OCI-LY1 (cell line): ENCODE measurements at regions not wholly inside any gene's neighbourhood (a gene's known extent, or its start where the extent isn't known, plus 50 kb on each side); places are given as distances from the start of the nearest gene placed in this dataset.

Source experiments
- H2AFZ ChIP-seq: fragments of 200-600 bp; sonication (generic), shearing (Covaris generic); 2 replicates; pipeline ENCODE4 v1.6.0; 2014; ENCODE audit warnings: antibody characterized with exemption, mild to moderate bottlenecking, low read length
- H3F3A ChIP-seq: fragments of 200-600 bp; sonication (generic), shearing (Covaris generic); 2 replicates; pipeline ENCODE4 v1.6.0; 2014; ENCODE audit warnings: mild to moderate bottlenecking, antibody characterized with exemption, low read length, moderate library complexity; ENCODE audit not compliant: insufficient read depth
- H3K27ac ChIP-seq: fragments of 200-600 bp; sonication (generic); 2 replicates; pipeline ENCODE4 v1.5.1; 2014; ENCODE audit warnings: low read length, mixed run types, mild to moderate bottlenecking, low read depth; ENCODE audit not compliant: poor library complexity, severe bottlenecking
- H3K27me3 ChIP-seq: fragments of 200-600 bp; sonication (generic); 2 replicates; pipeline ENCODE4 v1.6.0; 2014; ENCODE audit warnings: antibody characterized with exemption, mild to moderate bottlenecking, low read length, moderate library complexity; ENCODE audit not compliant: insufficient read depth
- H3K36me3 ChIP-seq: fragments of 200-600 bp; sonication (generic); 2 replicates; pipeline ENCODE4 v1.6.1; 2014; ENCODE audit warnings: mild to moderate bottlenecking, antibody characterized with exemption, low read length, moderate library complexity, mixed read lengths; ENCODE audit not compliant: insufficient read depth
- H3K4me1 ChIP-seq: fragments of 200-600 bp; sonication (generic); 2 replicates; pipeline ENCODE4 v1.5.1; 2014; ENCODE audit warnings: mild to moderate bottlenecking, low read length, moderate library complexity; ENCODE audit not compliant: insufficient read depth, severe bottlenecking
- H3K4me2 ChIP-seq: fragments of 200-600 bp; sonication (generic), shearing (Covaris generic); 2 replicates; pipeline ENCODE4 v1.6.1; 2014; ENCODE audit warnings: low read length
- H3K4me3 ChIP-seq: fragments of 200-600 bp; sonication (generic); 2 replicates; pipeline ENCODE4 v1.5.1; 2014; ENCODE audit warnings: low read length, low read depth, mild to moderate bottlenecking, mixed read lengths; ENCODE audit not compliant: poor library complexity, severe bottlenecking
- H3K79me2 ChIP-seq: fragments of 200-600 bp; shearing (Covaris generic); 2 replicates; pipeline ENCODE4 v1.6.1; 2016; ENCODE audit warnings: mixed run types, low read length, mixed read lengths; ENCODE audit not compliant: insufficient read depth
- H3K9ac ChIP-seq: fragments of 200-600 bp; sonication (generic), shearing (Covaris generic); 2 replicates; pipeline ENCODE4 v1.6.1; 2014; ENCODE audit warnings: mild to moderate bottlenecking, low read length, mixed read lengths
- H3K9me2 ChIP-seq: fragments of 200-600 bp; sonication (generic), shearing (Covaris generic); 2 replicates; pipeline ENCODE4 v1.6.1; 2014; ENCODE audit warnings: low read depth, mild to moderate bottlenecking, low read length, mixed read lengths
- H3K9me3 ChIP-seq: fragments of 200-600 bp; shearing (Covaris generic); 2 replicates; pipeline ENCODE4 v1.6.1; 2014; ENCODE audit warnings: low read length, mixed read lengths
- H4K20me1 ChIP-seq: fragments of 200-600 bp; sonication (generic), shearing (Covaris generic); 2 replicates; pipeline ENCODE4 v1.6.0; 2016; ENCODE audit warnings: mild to moderate bottlenecking, low read length; ENCODE audit not compliant: insufficient read depth
- CTCF ChIP-seq: fragments of 200-600 bp; sonication (generic), shearing (Covaris generic); IDR thresholded peaks from 2 replicates; pipeline ENCODE4 v1.5.1; 2017; ENCODE audit warnings: mild to moderate bottlenecking, antibody characterized with exemption, low read length, moderate library complexity, mixed read lengths
- EZH2 ChIP-seq: fragments of 200-600 bp; sonication (generic), shearing (Covaris generic); IDR thresholded peaks from 2 replicates; pipeline ENCODE4 v1.8.0; 2017; ENCODE audit warnings: borderline replicate concordance, mixed run types, mild to moderate bottlenecking, antibody characterized with exemption, low read length, moderate library complexity, mixed read lengths

- Histone ChIP-seq H3K79me2 (no peaks in the 10 kb centered on the region), H2AFZ (no peak overlapping the region), H3K4me2 (no peak overlapping the region), H3F3A (no peaks in the 10 kb centered on the region), H4K20me1 (no peaks in the 10 kb centered on the region), H3K27me3 (no peaks in the 10 kb centered on the region), H3K9ac (no peak overlapping the region), H3K9me3 (no peaks in the 10 kb centered on the region), H3K4me1 (no peaks in the 10 kb centered on the region), H3K36me3 (no peaks in the 10 kb centered on the region), H3K4me3 (no peak overlapping the region), H3K27ac (no peak overlapping the region), H3K9me2 (no peaks in the 10 kb centered on the region)
- TF ChIP-seq EZH2 (no peak), CTCF (no peak)
Measured at GRCh38 chrX:109871121-109871888, 131.6 kb upstream of the TMEM164 start.

DNA sequence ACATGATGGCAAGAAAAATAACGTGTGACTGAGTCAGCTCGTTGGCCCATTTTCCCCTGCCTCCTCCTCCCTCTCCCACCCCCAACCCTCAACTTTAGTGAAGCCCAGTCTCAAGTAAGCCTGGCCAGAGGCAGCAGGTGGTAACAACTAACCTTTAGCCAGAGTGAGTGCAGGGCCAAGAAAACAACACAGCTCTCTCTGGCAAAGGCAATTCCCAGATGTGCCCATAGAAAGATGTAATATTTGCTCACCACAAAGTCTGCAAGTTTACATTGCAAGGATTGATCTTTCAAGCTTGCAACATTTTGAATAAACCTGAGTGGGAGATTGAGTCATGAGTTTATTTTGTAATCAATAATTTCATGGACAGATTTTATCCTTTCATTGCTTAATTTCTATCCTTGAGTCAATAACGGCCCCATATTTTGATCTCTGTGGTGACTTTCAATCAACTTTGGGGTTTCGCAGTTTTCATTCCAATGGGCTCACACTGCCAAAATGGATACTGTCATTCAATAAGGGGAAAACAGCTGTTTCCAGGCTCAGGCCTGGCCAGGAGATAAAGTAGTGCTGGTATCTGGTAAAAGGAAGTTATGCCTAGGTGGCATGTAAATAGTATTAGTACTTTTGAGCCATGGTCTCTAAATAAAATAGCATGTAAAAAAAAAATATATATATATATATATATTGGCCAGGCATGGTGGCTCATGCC, 130.7 kb upstream of the TMEM164 start:
- Histone ChIP-seq H3K4me2 (no peak overlapping the region), H2AFZ (no peak overlapping the region), H4K20me1 (no peaks in the 10 kb centered on the region), H3K4me1 (no peaks in the 10 kb centered on the region), H3K9ac (no peak overlapping the region), H3K79me2 (no peaks in the 10 kb centered on the region), H3K9me3 (no peaks in the 10 kb centered on the region), H3K36me3 (no peaks in the 10 kb centered on the region), H3K9me2 (no peaks in the 10 kb centered on the region), H3K27ac (no peak overlapping the region), H3K4me3 (no peak overlapping the region), H3K27me3 (no peaks in the 10 kb centered on the region), H3F3A (no peaks in the 10 kb centered on the region)
- TF ChIP-seq EZH2 (no peak), CTCF (no peak)

GRCh38 chrX:109873574-109873973, 129.3 kb upstream of the TMEM164 start:
- Histone ChIP-seq H3K27ac (no peak overlapping the region), H3F3A (no peaks in the 10 kb centered on the region), H3K9me3 (no peaks in the 10 kb centered on the region), H3K79me2 (no peaks in the 10 kb centered on the region), H3K9ac (no peak overlapping the region), H3K9me2 (no peaks in the 10 kb centered on the region), H3K4me1 (no peaks in the 10 kb centered on the region), H2AFZ (no peak overlapping the region), H4K20me1 (no peaks in the 10 kb centered on the region), H3K36me3 (no peaks in the 10 kb centered on the region), H3K27me3 (no peaks in the 10 kb centered on the region), H3K4me2 (no peak overlapping the region), H3K4me3 (no peak overlapping the region)
- TF ChIP-seq EZH2 (no peak), CTCF (no peak)
